Stimulated activated naive CD8-positive, alpha-beta T cell treated with anti-CD3 and anti-CD28 coated beads, Interleukin-15, Interleukin-2, amounts not matched to agents 100 ng/mL and 50 ng/mL, for 24 hours (primary cell): ENCODE measurements at regions not wholly inside any gene's neighbourhood (a gene's known extent, or its start where the extent isn't known, plus 50 kb on each side); places are given as distances from the start of the nearest gene placed in this dataset.
"Not testable (repeated sequence)": the region's sequence is repeated elsewhere in the genome, so short reads cannot be mapped to it uniquely, and the experiment has no call there.

ENCODE experiments used
- H3K27ac Mint-ChIP-seq: one replicate; pipeline ENCODE4 v1.8.0; 2021; ENCODE audit warnings: mild to moderate bottlenecking, mixed read lengths
- H3K27me3 Mint-ChIP-seq: one replicate; pipeline ENCODE4 v1.8.0; 2021; ENCODE audit warnings: mixed read lengths
- H3K36me3 Mint-ChIP-seq: one replicate; pipeline ENCODE4 v1.8.0; 2021; ENCODE audit warnings: low read depth, mixed read lengths
- H3K4me1 Mint-ChIP-seq: one replicate; pipeline ENCODE4 v1.8.0; 2021; ENCODE audit warnings: low read depth, mixed read lengths
- H3K4me3 Mint-ChIP-seq: one replicate; pipeline ENCODE4 v1.8.0; 2021; ENCODE audit warnings: mild to moderate bottlenecking, mixed read lengths
- H3K9me3 Mint-ChIP-seq: one replicate; pipeline ENCODE4 v1.8.0; 2021; ENCODE audit warnings: mixed read lengths

- Mint-ChIP-seq H3K4me3 (no peak overlapping the region), H3K9me3 (no peaks in the 10 kb centered on the region), H3K27me3 (peaks cover 23% of the 10 kb centered on the region), H3K27ac (no peak overlapping the region), H3K4me1 (no peaks in the 10 kb centered on the region), H3K36me3 (no peaks in the 10 kb centered on the region)
Measured at GRCh38 chr9:97766610-97767009, 69.5 kb upstream of the XPA start.

- H3K27ac Mint-ChIP-seq, result no peak overlapping the region
- H3K36me3 Mint-ChIP-seq, result no peaks in the 10 kb centered on the region
- H3K4me1 Mint-ChIP-seq, result no peaks in the 10 kb centered on the region
- no peaks in the 10 kb centered on the region for H3K9me3 Mint-ChIP-seq
- H3K4me3 Mint-ChIP-seq, result no peak overlapping the region
- H3K27me3 Mint-ChIP-seq, result peaks cover 18% of the 10 kb centered on the region
Measured at GRCh38 chr9:97767891-97768290, 70.8 kb upstream of the XPA start.

- H3K27ac Mint-ChIP-seq, result no peak overlapping the region
- H3K4me3 Mint-ChIP-seq, result no peak overlapping the region
- H3K36me3 Mint-ChIP-seq, result no peaks in the 10 kb centered on the region
- no peaks in the 10 kb centered on the region for H3K9me3 Mint-ChIP-seq
- H3K27me3 Mint-ChIP-seq, result peaks cover 14% of the 10 kb centered on the region
- no peaks in the 10 kb centered on the region for H3K4me1 Mint-ChIP-seq
Measured at GRCh38 chr9:97768746-97769145, 71.6 kb upstream of the XPA start.

GRCh38 chr9:97769208-97769607 lies 72.1 kb upstream of the XPA start:
- no peaks in the 10 kb centered on the region for H3K9me3 Mint-ChIP-seq
- no peak overlapping the region for H3K4me3 Mint-ChIP-seq
- H3K27ac Mint-ChIP-seq, result no peak overlapping the region
- H3K36me3 Mint-ChIP-seq, result no peaks in the 10 kb centered on the region
- peaks cover 17% of the 10 kb centered on the region for H3K27me3 Mint-ChIP-seq
- H3K4me1 Mint-ChIP-seq, result no peaks in the 10 kb centered on the region

- Mint-ChIP-seq H3K4me1 (no peaks in the 10 kb centered on the region), H3K9me3 (peaks cover under 1% of the 10 kb centered on the region), H3K27me3 (peaks cover 22% of the 10 kb centered on the region), H3K4me3 (no peak overlapping the region), H3K27ac (no peak overlapping the region), H3K36me3 (no peaks in the 10 kb centered on the region)
Measured at GRCh38 chr9:97770808-97771372, 73.8 kb upstream of the XPA start.

- H3K4me1 Mint-ChIP-seq, result no peaks in the 10 kb centered on the region
- H3K27ac Mint-ChIP-seq, result no peak overlapping the region
- peaks cover 3% of the 10 kb centered on the region for H3K9me3 Mint-ChIP-seq
- no peaks in the 10 kb centered on the region for H3K36me3 Mint-ChIP-seq
- peaks cover 24% of the 10 kb centered on the region for H3K27me3 Mint-ChIP-seq
- no peak overlapping the region for H3K4me3 Mint-ChIP-seq
Measured at GRCh38 chr9:97771641-97772040, 74.5 kb upstream of the XPA start.

- H3K4me1 Mint-ChIP-seq, result no peaks in the 10 kb centered on the region
- H3K27me3 Mint-ChIP-seq, result peaks cover 24% of the 10 kb centered on the region
- no peaks in the 10 kb centered on the region for H3K36me3 Mint-ChIP-seq
- H3K9me3 Mint-ChIP-seq, result peaks cover 3% of the 10 kb centered on the region
- H3K27ac Mint-ChIP-seq, result no peak overlapping the region
- H3K4me3 Mint-ChIP-seq, result no peak overlapping the region
Measured at GRCh38 chr9:97772145-97772544, 75.0 kb upstream of the XPA start.

- H3K4me3 Mint-ChIP-seq, result no peak overlapping the region
- H3K9me3 Mint-ChIP-seq, result peaks cover 3% of the 10 kb centered on the region
- no peak overlapping the region for H3K27ac Mint-ChIP-seq
- H3K36me3 Mint-ChIP-seq, result no peaks in the 10 kb centered on the region
- no peaks in the 10 kb centered on the region for H3K4me1 Mint-ChIP-seq
- peaks cover 24% of the 10 kb centered on the region for H3K27me3 Mint-ChIP-seq
Measured at GRCh38 chr9:97773091-97773490, 76.0 kb upstream of the XPA start.

GRCh38 chr9:97773723-97774122 lies 76.6 kb upstream of the XPA start:
- H3K36me3 Mint-ChIP-seq, result peaks cover 2% of the 10 kb centered on the region
- H3K4me1 Mint-ChIP-seq, result no peaks in the 10 kb centered on the region
- H3K27me3 Mint-ChIP-seq, result peaks cover 26% of the 10 kb centered on the region

GRCh38 chr9:97774673-97775072 lies 77.5 kb upstream of the XPA start:
- Mint-ChIP-seq H3K4me3 (no peak overlapping the region), H3K27ac (no peak overlapping the region), H3K4me1 (no peaks in the 10 kb centered on the region), H3K36me3 (peaks cover 6% of the 10 kb centered on the region), H3K27me3 (peaks cover 21% of the 10 kb centered on the region), H3K9me3 (peaks cover 10% of the 10 kb centered on the region)

More at GRCh38 chr9:97773723-97774122, 76.6 kb upstream of the XPA start:
- H3K9me3 Mint-ChIP-seq, result peaks cover 6% of the 10 kb centered on the region
- H3K4me3 Mint-ChIP-seq, result no peak overlapping the region
- no peak overlapping the region for H3K27ac Mint-ChIP-seq

- not testable (repeated sequence) for H3K4me1 Mint-ChIP-seq, H3K27ac Mint-ChIP-seq, H3K4me3 Mint-ChIP-seq, H3K36me3 Mint-ChIP-seq
- Mint-ChIP-seq H3K9me3 (peaks cover 10% of the 10 kb centered on the region), H3K27me3 (peaks cover 26% of the 10 kb centered on the region)
Measured at GRCh38 chr9:97778740-97779139, 74.3 kb upstream of the FOXE1 start.

- Mint-ChIP-seq H3K27ac (no peak overlapping the region), H3K4me3 (no peak overlapping the region), H3K9me3 (peaks cover 10% of the 10 kb centered on the region), H3K4me1 (no peaks in the 10 kb centered on the region), H3K36me3 (peaks cover 6% of the 10 kb centered on the region), H3K27me3 (peaks cover 20% of the 10 kb centered on the region)
Measured at GRCh38 chr9:97779608-97780007, 73.4 kb upstream of the FOXE1 start.

GRCh38 chr9:97781902-97782301 lies 71.1 kb upstream of the FOXE1 start:
- peaks cover 6% of the 10 kb centered on the region for H3K36me3 Mint-ChIP-seq
- no peak overlapping the region for H3K4me3 Mint-ChIP-seq
- H3K4me1 Mint-ChIP-seq, result no peaks in the 10 kb centered on the region
- H3K9me3 Mint-ChIP-seq, result peaks cover 7% of the 10 kb centered on the region
- H3K27ac Mint-ChIP-seq, result no peak overlapping the region
- H3K27me3 Mint-ChIP-seq, result peaks cover 17% of the 10 kb centered on the region

- peaks cover 15% of the 10 kb centered on the region for H3K27me3 Mint-ChIP-seq
Measured at GRCh38 chr9:97786341-97786740, 66.7 kb upstream of the FOXE1 start.

GRCh38 chr9:97787551-97787950 lies 65.5 kb upstream of the FOXE1 start:
- no peaks in the 10 kb centered on the region for H3K9me3 Mint-ChIP-seq

More at GRCh38 chr9:97786341-97786740, 66.7 kb upstream of the FOXE1 start:
- Mint-ChIP-seq H3K36me3 (no peaks in the 10 kb centered on the region), H3K4me1 (no peaks in the 10 kb centered on the region), H3K4me3 (no peak overlapping the region), H3K27ac (no peak overlapping the region), H3K9me3 (no peaks in the 10 kb centered on the region)

More at GRCh38 chr9:97787551-97787950, 65.5 kb upstream of the FOXE1 start:
- H3K27ac Mint-ChIP-seq, result no peak overlapping the region
- no peaks in the 10 kb centered on the region for H3K4me1 Mint-ChIP-seq
- H3K4me3 Mint-ChIP-seq, result no peak overlapping the region
- no peaks in the 10 kb centered on the region for H3K36me3 Mint-ChIP-seq
- H3K27me3 Mint-ChIP-seq, result peaks cover 11% of the 10 kb centered on the region
